Brain microvascular endothelial cell (primary cell): ENCODE measurements at regions not wholly inside any gene's neighbourhood (a gene's known extent, or its start where the extent isn't known, plus 50 kb on each side); places are given as distances from the start of the nearest gene placed in this dataset.

Experiments
- DNase-seq: peaks from one replicate; pipeline ENCODE4 v3.0.0-alpha.2; 2020
- H3K27ac ChIP-seq: fragments of 250-450 bp; sonication (Bioruptor Pico); 2 replicates; pipeline ENCODE4 v1.5.1; 2020; ENCODE audit warnings: mild to moderate bottlenecking, moderate library complexity
- H3K27me3 ChIP-seq: fragments of 250-450 bp; sonication (Bioruptor Pico); replicated peaks from 2 replicates; pipeline ENCODE4 v1.5.1; 2020; ENCODE audit warnings: mild to moderate bottlenecking
- H3K36me3 ChIP-seq: fragments of 250-450 bp; sonication (Bioruptor Pico); replicated peaks from 2 replicates; pipeline ENCODE4 v1.5.1; 2020; ENCODE audit warnings: mild to moderate bottlenecking
- H3K4me3 ChIP-seq: 2 replicates; pipeline ENCODE4 v1.5.1; 2011; ENCODE audit warnings: low read depth, mild to moderate bottlenecking, control low read depth, low read length, moderate library complexity
- CTCF ChIP-seq: IDR thresholded peaks from 2 replicates; pipeline ENCODE4 v1.5.1; 2011; ENCODE audit warnings: low read depth, mild to moderate bottlenecking, moderate library complexity, low read length, control low read depth, inconsistent platforms; ENCODE audit errors: missing control alignments
- in situ Hi-C: cut with HindIII; loops from 2 replicates; pipeline ENCODE4 v1.10.0; 2017; ENCODE audit warnings: low sequenced_read_pairs, low pct_ligation_motif_present

DNA sequence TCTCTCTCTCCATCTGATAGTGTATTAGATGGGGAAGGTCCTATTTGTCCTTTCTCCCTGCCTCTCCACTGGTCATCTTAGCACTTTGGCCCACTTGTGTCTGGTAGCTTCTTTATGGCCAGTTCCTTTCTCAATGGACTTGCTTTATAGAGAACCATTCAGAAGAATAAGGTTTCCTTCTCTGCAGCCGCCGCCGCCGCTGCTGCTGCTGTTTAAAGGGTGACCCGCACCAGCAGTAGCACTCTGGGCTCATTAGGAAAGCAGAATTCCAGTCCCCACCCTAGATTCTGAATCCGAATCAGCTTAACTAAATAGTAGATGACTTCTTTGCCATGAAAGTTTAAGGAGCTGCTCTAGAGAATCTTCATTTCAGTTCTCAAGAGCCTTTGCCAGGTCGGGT lies 490.2 kb downstream of the FOXO1 start:
- H3K36me3 ChIP-seq = no peaks in the 10 kb centered on the region
- TF ChIP-seq CTCF = no peak
- no peak for DNase-seq
- H3K27ac ChIP-seq = no peak overlapping the region
- H3K27me3 ChIP-seq = no peaks in the 10 kb centered on the region
- in situ Hi-C loops = no loop called here
- no peak overlapping the region for H3K4me3 ChIP-seq

- in situ Hi-C loops = no loop called here
- Histone ChIP-seq H3K4me3 (no peak overlapping the region), H3K27ac (no peak overlapping the region), H3K36me3 (no peaks in the 10 kb centered on the region), H3K27me3 (no peaks in the 10 kb centered on the region)
- TF ChIP-seq CTCF = no peak
- no peak for DNase-seq
These were observed 488.3 kb downstream of the FOXO1 start for GRCh38 chr13:40178130-40178529.

DNA sequence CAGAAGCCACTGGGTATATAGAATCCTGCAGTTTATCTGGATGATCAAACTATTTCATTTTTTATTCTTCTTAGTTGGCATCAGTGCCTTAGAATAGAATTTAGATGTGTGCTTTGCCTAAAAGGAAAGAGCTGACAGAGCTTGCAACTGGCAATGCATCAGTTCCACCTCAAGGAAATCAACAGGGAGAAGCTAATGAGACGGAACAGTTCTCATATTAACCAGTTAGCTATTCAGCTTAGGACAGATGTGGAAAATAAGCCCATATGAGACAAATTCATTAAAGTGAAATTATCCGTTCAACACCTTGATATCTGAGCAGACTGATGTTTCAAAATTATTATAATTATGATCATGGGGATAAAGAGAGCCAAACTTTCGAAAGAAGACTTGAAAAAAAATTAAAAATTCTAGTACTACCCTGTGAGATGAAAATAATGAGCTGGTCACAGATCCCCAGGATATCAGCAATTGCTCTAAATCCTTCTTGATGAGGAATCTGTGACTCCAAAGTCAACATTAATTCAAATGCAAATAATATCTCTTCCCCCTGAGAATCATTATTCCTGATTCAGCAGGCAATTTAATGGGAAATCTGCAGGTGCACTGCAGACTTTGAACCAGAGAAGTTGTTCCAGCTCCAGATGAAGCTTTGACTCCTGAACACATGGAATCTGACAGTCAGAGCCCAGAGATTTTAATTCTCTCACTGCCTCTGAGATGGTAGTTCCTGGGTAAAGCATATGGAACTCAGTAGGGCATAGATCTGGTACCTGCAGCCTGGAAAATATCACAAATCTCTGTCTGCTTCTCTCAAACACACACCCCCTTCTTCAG lies 486.8 kb downstream of the FOXO1 start:
- no peak for DNase-seq
- no peaks in the 10 kb centered on the region for H3K27me3 ChIP-seq
- in situ Hi-C loops = no loop called here
- no peaks in the 10 kb centered on the region for H3K36me3 ChIP-seq
- no peak for TF ChIP-seq CTCF
- no peak overlapping the region for H3K4me3 ChIP-seq
- no peak overlapping the region for H3K27ac ChIP-seq

DNA sequence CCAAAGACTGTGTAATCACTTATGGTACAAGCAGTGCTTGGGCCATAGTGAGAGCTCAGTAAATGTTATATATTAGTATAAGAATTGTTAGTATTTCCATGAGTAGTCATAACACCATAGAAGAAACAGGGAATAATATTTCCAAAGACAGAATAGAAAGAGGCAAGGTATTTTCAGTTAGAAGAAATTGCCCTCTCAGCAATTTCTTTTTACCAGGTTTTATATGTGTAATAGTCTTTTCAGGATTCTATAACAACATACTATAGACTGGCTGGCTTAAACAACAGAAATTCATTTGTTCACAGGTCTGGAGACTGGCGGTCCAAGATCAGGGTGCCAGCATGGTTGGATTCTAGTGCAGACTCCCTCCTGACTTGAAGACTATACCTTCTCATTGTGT lies 485.7 kb downstream of the FOXO1 start:
- no peaks in the 10 kb centered on the region for H3K36me3 ChIP-seq
- TF ChIP-seq CTCF = no peak
- H3K27me3 ChIP-seq = no peaks in the 10 kb centered on the region
- no peak overlapping the region for H3K4me3 ChIP-seq
- no peak overlapping the region for H3K27ac ChIP-seq
- in situ Hi-C loops = no loop called here
- DNase-seq = no peak

DNA sequence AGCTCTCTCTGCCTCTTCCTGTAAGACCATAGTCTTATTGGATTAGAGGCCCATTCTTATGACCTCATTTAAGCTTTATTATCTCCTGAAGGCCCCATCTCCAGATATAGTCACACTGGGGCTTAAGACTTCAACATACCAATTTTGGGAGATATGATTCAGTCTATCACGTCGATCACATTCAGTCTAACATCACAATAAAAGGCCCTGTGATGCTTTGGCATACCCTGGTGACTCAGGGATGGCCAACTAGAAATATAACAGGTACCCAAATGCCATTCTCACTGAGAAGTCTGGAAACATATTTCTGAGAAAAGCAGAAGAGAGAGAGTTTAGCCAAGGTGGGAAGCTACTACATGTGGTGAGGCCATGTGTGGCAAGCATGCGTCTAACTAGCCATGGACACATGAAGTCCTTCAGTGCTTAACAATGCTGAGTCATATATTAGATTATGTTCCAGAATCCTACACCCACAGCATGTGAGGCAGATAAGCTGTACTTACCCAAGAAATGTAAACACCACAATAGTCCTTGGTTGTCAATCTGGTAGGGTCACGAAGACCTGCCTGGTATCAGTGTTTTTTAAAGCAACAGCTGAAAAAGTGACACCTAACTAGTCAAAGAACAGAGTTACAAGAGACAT lies 485.1 kb downstream of the FOXO1 start:
- no peak for TF ChIP-seq CTCF
- no peaks in the 10 kb centered on the region for H3K36me3 ChIP-seq
- H3K27me3 ChIP-seq = no peaks in the 10 kb centered on the region
- in situ Hi-C loops = no loop called here
- DNase-seq = peak; percentile 85
- no peak overlapping the region for H3K27ac ChIP-seq
- no peak overlapping the region for H3K4me3 ChIP-seq
